SKM-1 treated with dmso at 0.1 percent for 144 hours (cell line): ENCODE measurements at regions not wholly inside any gene's neighbourhood (a gene's known extent, or its start where the extent isn't known, plus 50 kb on each side); places are given as distances from the start of the nearest gene placed in this dataset.
"Not testable (repeated sequence)": the region's sequence is repeated elsewhere in the genome, so short reads cannot be mapped to it uniquely, and the experiment has no call there.

Source experiments
- DNase-seq: peaks from one replicate; lab custom pipeline; 2025; ENCODE audit not compliant: unreplicated experiment; lab: John Stamatoyannopoulos, UW

DNA sequence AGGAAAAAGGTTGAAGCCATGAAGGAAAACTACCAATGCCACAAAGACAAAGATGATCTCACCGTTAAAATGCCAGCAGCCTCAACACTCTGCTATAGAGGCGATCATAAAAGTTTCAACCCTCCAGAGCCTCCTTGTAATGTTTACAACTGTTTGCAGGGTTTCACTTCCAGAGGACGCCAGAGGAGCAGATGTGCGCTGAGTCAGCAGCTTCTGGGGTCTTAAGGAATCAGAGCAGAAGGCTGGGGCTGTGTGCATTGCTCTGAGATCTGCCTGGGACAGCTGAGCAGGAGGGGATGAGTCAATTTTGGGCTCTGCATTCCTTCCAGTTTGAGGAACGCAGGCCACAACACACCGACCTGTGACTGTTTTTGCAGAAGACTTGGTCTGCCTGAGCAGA is 98.3 kb downstream of the TMEM130 start:
- no peak for DNase-seq

DNA sequence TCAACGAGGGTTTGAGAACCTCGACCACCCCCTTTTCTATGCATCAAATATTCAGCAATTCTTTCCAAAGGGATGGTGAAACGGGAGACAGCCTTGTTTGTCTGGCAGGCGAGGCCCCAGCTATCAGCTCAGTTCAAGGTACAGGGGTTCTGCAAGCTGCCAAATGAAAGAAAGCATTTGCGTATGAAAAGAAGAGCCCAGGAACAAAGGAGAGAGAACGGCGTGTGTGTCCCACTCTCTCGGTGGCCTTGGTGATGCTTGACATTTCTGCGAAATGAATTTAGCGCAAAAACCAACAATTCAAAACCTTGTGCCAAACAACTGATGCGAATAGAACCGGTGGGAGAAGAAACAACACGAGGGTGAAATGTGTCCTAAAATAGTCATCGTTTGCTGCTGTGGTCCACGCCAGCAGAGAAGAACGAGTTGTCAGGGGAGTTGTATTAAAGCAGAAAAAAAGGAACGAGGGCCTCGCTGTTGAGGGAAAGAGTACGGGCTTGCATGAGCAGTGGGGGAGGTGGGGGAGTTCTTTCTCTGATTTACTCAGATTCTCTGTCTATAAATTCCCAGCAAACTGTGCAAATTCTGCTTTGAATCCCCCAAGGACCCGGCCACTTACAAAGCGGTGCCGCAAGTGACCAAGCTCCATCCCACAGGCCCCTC is 97.7 kb downstream of the TMEM130 start:
- DNase-seq = no peak

DNA sequence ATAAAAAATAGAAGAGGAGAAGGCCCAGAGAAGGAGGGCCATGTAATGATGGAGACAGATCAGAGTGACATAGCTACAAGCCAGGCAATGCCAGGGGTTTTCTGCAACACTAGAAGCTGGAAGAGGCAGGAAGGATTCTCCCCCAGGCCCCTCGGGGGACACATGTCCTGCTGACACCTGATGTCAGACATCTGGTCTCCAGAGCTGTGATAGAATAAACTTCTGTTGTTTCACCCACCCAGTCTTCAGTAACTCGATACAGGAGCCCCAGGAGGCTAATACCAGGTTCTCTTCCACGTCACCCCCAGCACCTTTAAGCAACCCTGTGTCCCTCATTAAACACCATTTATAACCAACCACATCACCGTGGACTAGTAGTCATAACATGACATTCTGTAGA is 94.9 kb downstream of the TMEM130 start:
- no peak for DNase-seq

DNA sequence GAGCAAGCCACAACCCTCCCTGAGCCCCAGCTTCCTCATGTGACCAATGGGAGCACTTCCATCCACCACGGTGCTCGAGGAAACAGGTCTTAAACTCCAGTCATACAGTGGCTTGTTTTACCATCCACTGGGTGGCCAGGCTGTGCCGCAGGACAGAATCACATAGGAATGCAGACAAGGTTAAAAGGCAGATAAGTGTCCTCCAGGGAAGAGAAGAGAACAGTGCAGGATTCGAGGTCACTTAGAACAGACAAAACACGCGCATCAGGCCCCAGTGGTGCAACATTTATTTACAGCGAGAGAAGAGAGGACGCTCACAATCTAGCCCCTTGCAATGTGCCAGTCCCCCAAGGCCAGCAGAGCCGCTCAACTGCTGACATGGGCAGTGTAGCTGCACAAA is 92.8 kb downstream of the TMEM130 start:
- DNase-seq = no peak

DNA sequence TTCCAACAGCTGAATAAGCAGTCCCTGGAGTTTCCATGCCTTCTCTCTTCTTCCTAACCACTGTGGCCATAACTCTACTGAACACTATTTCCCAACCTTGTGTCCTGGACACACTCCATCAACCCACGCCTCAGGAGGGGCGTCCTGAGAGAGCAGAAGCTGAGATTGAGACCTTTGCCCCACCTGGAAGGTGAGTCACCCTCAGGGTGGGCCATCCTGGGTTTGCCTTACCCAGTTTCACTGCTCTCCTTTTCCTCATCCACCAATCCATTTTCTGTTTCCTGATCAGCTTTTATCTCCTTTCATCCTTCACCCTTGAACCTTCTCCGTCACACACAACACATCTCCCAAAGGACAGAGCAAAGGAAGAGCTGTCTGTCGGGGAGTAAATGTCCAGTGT is 91.4 kb downstream of the TMEM130 start:
- DNase-seq = no peak

DNA sequence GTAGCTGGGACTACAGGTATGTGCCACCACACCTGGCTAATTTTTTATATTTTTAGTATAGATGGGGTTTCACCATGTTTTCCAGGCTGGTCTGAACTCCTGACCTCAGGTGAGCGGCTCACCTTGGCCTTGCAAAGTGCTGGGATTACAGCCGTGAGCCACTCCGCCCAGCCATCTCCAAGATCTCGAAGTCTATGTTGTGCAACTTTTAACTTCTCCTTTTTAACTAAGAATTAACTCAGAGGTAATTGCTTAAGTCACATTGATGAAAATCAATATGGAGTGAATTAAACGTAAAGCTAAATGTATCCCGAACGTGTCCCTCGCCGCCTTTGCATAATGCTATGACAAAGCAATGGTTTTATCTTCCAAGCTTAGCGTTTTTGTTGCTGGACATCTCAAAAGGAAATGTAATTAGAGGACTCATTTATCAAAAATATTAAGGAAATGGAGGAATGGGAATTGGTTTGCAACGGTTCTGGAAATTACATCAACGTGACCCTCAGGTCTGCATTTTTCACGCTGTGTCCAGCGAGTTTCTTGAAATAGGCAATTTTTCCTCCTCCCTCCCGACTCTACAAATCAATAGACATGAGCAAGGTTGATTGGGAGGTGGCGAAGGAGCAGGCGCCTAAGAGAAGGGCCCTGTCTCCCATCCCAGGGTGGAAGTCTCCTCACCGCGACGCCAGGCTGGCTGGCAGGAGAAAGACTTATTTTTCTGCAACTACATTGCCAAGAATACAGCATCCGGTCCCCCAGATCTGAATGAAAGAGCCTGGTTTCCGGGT is 89.8 kb downstream of the TMEM130 start:
- DNase-seq = peak; percentile 53

DNA sequence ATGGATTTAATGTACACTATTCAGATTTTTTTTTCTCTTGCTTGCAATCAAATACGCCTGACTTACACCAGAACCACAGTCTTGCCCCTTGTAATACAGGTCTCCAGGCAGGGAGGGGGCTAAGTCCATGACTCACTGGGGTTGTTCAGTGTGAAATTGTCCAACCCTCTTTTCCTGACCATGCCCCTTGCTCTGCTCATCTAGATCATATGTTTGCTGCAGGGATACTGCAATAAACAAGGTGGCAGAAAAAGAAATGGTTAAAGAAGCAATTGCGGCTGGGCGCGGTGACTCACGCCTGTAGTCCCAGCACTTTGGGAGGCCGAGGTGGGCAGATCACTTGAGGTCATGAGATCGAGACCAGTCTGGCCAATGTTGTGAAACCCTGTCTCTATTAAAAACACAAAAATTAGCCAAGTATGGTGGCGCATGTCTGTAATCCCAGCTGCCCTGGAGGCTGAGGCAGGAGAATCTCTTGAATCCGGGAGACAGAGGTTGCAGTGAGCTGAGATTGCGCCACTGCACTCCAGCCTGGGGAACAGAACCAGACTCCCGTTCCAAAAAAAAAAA is 85.5 kb downstream of the TMEM130 start:
- no peak for DNase-seq

DNA sequence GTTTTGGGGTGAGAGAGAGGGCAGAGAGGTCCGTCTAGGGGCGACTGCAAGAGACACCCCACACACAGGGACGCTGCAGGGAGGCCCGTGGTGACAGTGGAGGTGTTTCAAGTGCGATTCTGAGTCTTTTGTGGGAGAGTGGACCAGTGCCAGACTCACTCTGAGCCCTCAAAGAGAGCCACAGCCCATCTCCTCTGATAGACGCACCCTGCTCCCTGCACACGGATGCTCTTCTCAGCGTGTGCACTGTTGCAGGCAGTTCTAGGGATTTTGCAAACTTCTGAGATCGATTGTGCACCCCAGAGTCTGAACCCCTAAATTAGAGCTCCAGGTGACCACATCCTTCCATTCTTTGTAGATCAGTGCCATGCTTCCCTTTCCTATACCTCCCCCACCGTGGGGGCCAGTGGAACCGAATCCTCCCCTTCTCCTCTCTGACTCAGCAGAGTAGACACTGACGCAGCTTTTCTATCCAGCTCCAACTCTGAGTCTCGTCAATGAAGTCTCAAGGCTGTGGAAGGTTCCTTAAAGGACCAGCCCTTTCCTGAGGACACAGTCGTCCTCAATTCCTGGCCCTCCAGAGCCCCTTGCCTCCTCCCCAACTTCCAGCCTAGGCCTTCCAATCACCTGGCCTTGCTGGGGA is 83.8 kb downstream of the TMEM130 start:
- no peak for DNase-seq

DNA sequence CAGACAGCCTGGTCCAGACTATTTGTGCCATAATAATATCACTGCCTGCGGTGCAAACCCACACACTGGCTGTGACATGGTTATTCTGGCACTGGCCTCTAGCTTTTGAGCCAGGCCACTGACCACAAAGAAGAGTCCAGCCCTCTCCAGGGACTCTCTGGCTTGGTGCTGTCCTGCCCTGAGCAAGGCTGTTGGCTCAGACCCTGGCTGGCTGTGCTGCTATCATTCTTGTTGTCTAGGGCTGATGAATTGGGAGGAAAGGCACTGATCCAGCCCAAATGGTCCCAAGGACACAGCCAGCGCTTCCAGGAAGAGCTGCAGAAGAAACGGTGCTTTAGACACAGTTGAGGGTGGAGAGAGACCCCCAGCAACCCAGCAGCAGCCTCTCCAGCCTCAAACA is 80.8 kb downstream of the TMEM130 start:
- no peak for DNase-seq

DNA sequence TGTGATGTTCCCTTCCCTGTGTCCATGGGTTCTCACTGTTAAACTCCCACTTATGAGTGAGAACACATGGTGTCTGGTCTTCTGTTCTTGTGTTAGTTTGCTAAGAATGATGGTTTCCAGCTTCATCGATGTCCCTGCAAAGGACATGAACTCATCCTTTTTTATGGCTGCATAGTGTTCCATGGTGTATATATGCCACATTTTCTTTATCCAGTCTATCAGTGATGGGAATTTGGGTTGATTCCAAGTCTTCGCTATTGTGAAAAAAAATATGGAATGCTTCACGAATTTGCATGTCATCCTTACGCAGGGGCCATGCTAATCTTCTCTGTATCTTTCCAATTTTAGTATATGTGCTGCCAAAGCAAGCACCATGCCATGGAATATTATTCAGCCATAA is 75.4 kb downstream of the TMEM130 start:
- DNase-seq = not testable (repeated sequence)

GRCh38 chr7:98795741-98796493 is 73.9 kb downstream of the TMEM130 start:
- DNase-seq = no peak
